Sigmoid colon (tissue), 3 donors: ENCODE measurements at regions not wholly inside any gene's neighbourhood (a gene's known extent, or its start where the extent isn't known, plus 50 kb on each side); places are given as distances from the start of the nearest gene placed in this dataset.
"Not testable (repeated sequence)": the region's sequence is repeated elsewhere in the genome, so short reads cannot be mapped to it uniquely, and the experiment has no call there.

Experiments
- CTCF ChIP-seq, 4 experiments: fragments of 450-650 bp in 3 of 4; fragments of 200-600 bp in 1 of 4; IDR thresholded peaks; one replicate each; pipeline ENCODE4 v1.5.1; 2016 to 2019; ENCODE audit warnings: antibody characterized with exemption in 4 of 4, mild to moderate bottlenecking in 3 of 4, moderate library complexity in 2 of 4
- POLR2A ChIP-seq, 2 donors: fragments of 450-650 bp; IDR thresholded peaks; one replicate each; pipeline ENCODE4 v1.6.1; 2016; ENCODE audit warnings: antibody characterized with exemption in 2 of 2, mild to moderate bottlenecking in 2 of 2, moderate library complexity in 2 of 2

DNA sequence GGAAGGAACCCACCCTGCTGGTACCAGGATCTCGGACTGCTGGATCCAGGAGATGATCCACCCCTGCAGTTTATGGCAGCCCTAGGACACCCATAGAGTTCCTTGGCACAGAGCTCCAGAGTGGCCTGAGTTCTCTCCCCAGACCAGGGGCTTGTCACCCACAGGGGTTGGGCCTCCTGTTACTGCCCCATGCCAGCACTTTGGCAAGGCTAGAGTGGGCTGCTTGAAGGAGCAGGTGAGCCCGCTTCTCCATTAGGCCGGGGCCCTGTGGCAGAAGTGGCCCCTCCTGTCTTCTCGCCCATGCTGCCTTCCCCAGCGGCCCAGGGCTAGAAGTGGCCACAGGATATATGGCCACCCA, 1073.9 kb downstream of the RPIA start:
- TF ChIP-seq CTCF, POLR2A (IDR thresholded peaks at IDR 0.05): not testable (repeated sequence)
